ENCODE measurements at regions not wholly inside any gene's neighbourhood (a gene's known extent, or its start where the extent isn't known, plus 50 kb on each side); places are given as distances from the start of the nearest gene placed in this dataset.
"Not testable (repeated sequence)": the region's sequence is repeated elsewhere in the genome, so short reads cannot be mapped to it uniquely, and the experiment has no call there.

GRCh38 chr21:13883641-13884395, 274.2 kb downstream of the POTED start:
- H3K27me3 ChIP-seq; H3K27me3 Mint-ChIP-seq (ENCODE audit: insufficient read depth, low read depth); H3K4me1 Mint-ChIP-seq; H3K4me1 ChIP-seq; H3K27ac ChIP-seq; H3K79me2 ChIP-seq (ENCODE audit: low read depth); H3F3A ChIP-seq (ENCODE audit: low read depth); H3K4me3 ChIP-seq; H3K36me3 ChIP-seq; H3K36me3 Mint-ChIP-seq; H3K9ac ChIP-seq; H3K4me2 ChIP-seq; H3K27ac Mint-ChIP-seq; DNase-seq (ENCODE audit: low spot score); H2AFZ ChIP-seq (replicated peaks); H4K20me1 ChIP-seq (ENCODE audit: low read depth); H3K4me3 Mint-ChIP-seq: not testable (repeated sequence)
- peaks cover 82% of the 10 kb centered on the region for H3K9me3 Mint-ChIP-seq
- H3K9me3 ChIP-seq (ENCODE audit: low read depth): peaks cover 35% of the 10 kb centered on the region

DNA sequence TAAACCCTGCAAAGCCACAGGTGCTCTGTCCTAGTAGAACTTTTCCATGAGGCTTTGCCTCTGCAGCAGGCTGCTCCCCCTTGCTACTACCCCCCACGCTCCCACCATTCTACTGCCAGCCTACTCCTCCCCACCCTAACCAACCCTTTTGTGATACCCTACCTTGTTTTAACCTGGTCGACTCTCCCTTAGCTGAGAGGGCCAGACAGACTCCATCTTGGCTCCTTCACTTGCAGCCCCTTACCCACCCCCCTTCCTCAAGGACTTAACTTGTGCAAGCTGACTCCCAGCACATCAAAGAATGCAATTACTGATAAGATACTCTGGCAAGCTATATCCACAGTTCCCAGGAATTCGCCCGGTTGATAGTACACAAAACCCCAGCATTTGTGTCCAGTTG, 267.9 kb downstream of the POTED start:
- H3K27ac Mint-ChIP-seq; H3K4me2 ChIP-seq; H3K4me3 Mint-ChIP-seq; DNase-seq (ENCODE audit: low spot score); H4K20me1 ChIP-seq (ENCODE audit: low read depth); H3K79me2 ChIP-seq (ENCODE audit: low read depth); H3K36me3 ChIP-seq; H2AFZ ChIP-seq (replicated peaks); H3F3A ChIP-seq (ENCODE audit: low read depth); H3K4me1 Mint-ChIP-seq; H3K9ac ChIP-seq; H3K4me3 ChIP-seq; H3K36me3 Mint-ChIP-seq; H3K4me1 ChIP-seq; H3K27ac ChIP-seq; H3K27me3 ChIP-seq; H3K27me3 Mint-ChIP-seq (ENCODE audit: insufficient read depth, low read depth): not testable (repeated sequence)
- peaks cover 38% of the 10 kb centered on the region for H3K9me3 ChIP-seq (ENCODE audit: low read depth)
- peaks cover 79% of the 10 kb centered on the region for H3K9me3 Mint-ChIP-seq

DNA sequence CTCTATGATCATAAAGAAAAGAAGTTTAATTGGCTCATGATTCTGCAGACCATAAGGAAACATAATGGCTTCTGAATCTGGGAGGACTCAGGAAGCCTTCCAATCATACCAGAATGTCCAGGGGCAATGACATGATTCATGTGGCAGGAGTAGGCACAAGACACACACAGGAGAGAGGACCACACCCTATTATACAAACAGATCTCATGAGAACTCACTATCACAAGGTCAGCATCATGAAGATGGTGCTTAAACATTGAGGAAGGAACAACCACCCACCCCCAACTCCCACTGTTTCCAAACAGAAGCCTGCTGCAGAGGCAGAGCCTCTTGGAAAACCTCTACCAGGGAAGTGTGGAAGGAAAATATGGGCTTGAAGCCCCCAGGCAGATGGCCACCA, 267.4 kb downstream of the POTED start:
- not testable (repeated sequence) for H3K4me1 Mint-ChIP-seq; H3K4me2 ChIP-seq; H3K4me3 ChIP-seq; H3K27ac ChIP-seq; H3K4me3 Mint-ChIP-seq; H3K27me3 Mint-ChIP-seq (ENCODE audit: insufficient read depth, low read depth); H3K4me1 ChIP-seq; H3K36me3 ChIP-seq; H3K79me2 ChIP-seq (ENCODE audit: low read depth); H3K36me3 Mint-ChIP-seq; H3F3A ChIP-seq (ENCODE audit: low read depth); H4K20me1 ChIP-seq (ENCODE audit: low read depth); H3K27ac Mint-ChIP-seq; H3K9ac ChIP-seq; DNase-seq (ENCODE audit: low spot score); H2AFZ ChIP-seq (replicated peaks); H3K27me3 ChIP-seq
- peaks cover 79% of the 10 kb centered on the region for H3K9me3 Mint-ChIP-seq
- peaks cover 38% of the 10 kb centered on the region for H3K9me3 ChIP-seq (ENCODE audit: low read depth)

- H3K4me3 Mint-ChIP-seq; H3K27me3 ChIP-seq; DNase-seq (ENCODE audit: low spot score); H3K79me2 ChIP-seq (ENCODE audit: low read depth); H4K20me1 ChIP-seq (ENCODE audit: low read depth); H3K4me2 ChIP-seq; H3K9ac ChIP-seq; H3K27me3 Mint-ChIP-seq (ENCODE audit: insufficient read depth, low read depth); H3K4me1 ChIP-seq; H3F3A ChIP-seq (ENCODE audit: low read depth); H3K36me3 ChIP-seq; H3K27ac Mint-ChIP-seq; H3K27ac ChIP-seq; H3K36me3 Mint-ChIP-seq; H3K4me3 ChIP-seq; H3K4me1 Mint-ChIP-seq; H2AFZ ChIP-seq (replicated peaks): not testable (repeated sequence)
- peaks cover 72% of the 10 kb centered on the region for H3K9me3 Mint-ChIP-seq
- H3K9me3 ChIP-seq (ENCODE audit: low read depth): peaks cover 28% of the 10 kb centered on the region
Measured at GRCh38 chr21:13874001-13874400, 264.4 kb downstream of the POTED start.

- H3K9ac ChIP-seq: no peak overlapping the region
- H3F3A ChIP-seq (ENCODE audit: low read depth): no peaks in the 10 kb centered on the region
- no peak overlapping the region for H3K4me3 ChIP-seq
- H3K27ac Mint-ChIP-seq: no peak overlapping the region
- no peaks in the 10 kb centered on the region for H3K9me3 ChIP-seq (ENCODE audit: low read depth)
- H3K36me3 Mint-ChIP-seq: peaks cover 2% of the 10 kb centered on the region
- peaks cover 78% of the 10 kb centered on the region for H3K9me3 Mint-ChIP-seq
- H4K20me1 ChIP-seq (ENCODE audit: low read depth): no peaks in the 10 kb centered on the region
- peaks cover 6% of the 10 kb centered on the region for H3K27me3 Mint-ChIP-seq (ENCODE audit: insufficient read depth, low read depth)
- H3K79me2 ChIP-seq (ENCODE audit: low read depth): no peaks in the 10 kb centered on the region
- no peaks in the 10 kb centered on the region for H3K27me3 ChIP-seq
- H3K4me1 Mint-ChIP-seq: no peaks in the 10 kb centered on the region
- H3K27ac ChIP-seq: no peak overlapping the region
- no peak overlapping the region for H3K4me3 Mint-ChIP-seq
- H3K4me1 ChIP-seq: no peaks in the 10 kb centered on the region
- H2AFZ ChIP-seq (replicated peaks): no peak overlapping the region
- H3K36me3 ChIP-seq: no peaks in the 10 kb centered on the region
- TF ChIP-seq EZH2 (IDR thresholded peaks at IDR 0.05) (no peak), CTCF (IDR thresholded peaks at IDR 0.05) (no peak)
- no peak overlapping the region for H3K4me2 ChIP-seq
- no peak for DNase-seq (ENCODE audit: low spot score)
Measured at GRCh38 chr21:13854638-13855037, 245.1 kb downstream of the POTED start.

GRCh38 chr21:13850808-13851207, 241.2 kb downstream of the POTED start:
- not testable (repeated sequence) for H3K4me2 ChIP-seq; H4K20me1 ChIP-seq (ENCODE audit: low read depth); H3K4me1 ChIP-seq; H3K9me3 ChIP-seq (ENCODE audit: low read depth); H3F3A ChIP-seq (ENCODE audit: low read depth); H3K36me3 Mint-ChIP-seq; H3K27me3 Mint-ChIP-seq (ENCODE audit: insufficient read depth, low read depth); H3K4me1 Mint-ChIP-seq; H3K27ac Mint-ChIP-seq; H3K36me3 ChIP-seq; H3K4me3 Mint-ChIP-seq; H3K27ac ChIP-seq; DNase-seq (ENCODE audit: low spot score); H2AFZ ChIP-seq (replicated peaks); H3K9ac ChIP-seq; H3K4me3 ChIP-seq; H3K27me3 ChIP-seq; H3K79me2 ChIP-seq (ENCODE audit: low read depth)
- peaks cover 58% of the 10 kb centered on the region for H3K9me3 Mint-ChIP-seq

GRCh38 chr21:13849489-13849888, 239.9 kb downstream of the POTED start:
- H4K20me1 ChIP-seq (ENCODE audit: low read depth); DNase-seq (ENCODE audit: low spot score); H3K27ac ChIP-seq; H3K79me2 ChIP-seq (ENCODE audit: low read depth); H3K4me1 Mint-ChIP-seq; H3F3A ChIP-seq (ENCODE audit: low read depth); H3K9ac ChIP-seq; H3K4me3 Mint-ChIP-seq; H3K4me3 ChIP-seq; H3K27me3 ChIP-seq; H3K9me3 ChIP-seq (ENCODE audit: low read depth); H3K4me2 ChIP-seq; H3K36me3 Mint-ChIP-seq; H3K27me3 Mint-ChIP-seq (ENCODE audit: insufficient read depth, low read depth); H3K4me1 ChIP-seq; H3K36me3 ChIP-seq; H3K27ac Mint-ChIP-seq; H2AFZ ChIP-seq (replicated peaks): not testable (repeated sequence)
- peaks cover 46% of the 10 kb centered on the region for H3K9me3 Mint-ChIP-seq

Measured in neural progenitor cell (in vitro differentiated cells).